ENCODE measurements at regions not wholly inside any gene's neighbourhood (a gene's known extent, or its start where the extent isn't known, plus 50 kb on each side); places are given as distances from the start of the nearest gene placed in this dataset.

GRCh38 chr11:82365351-82365750 lies 368.3 kb downstream of the FAM181B start:
- no peak for DNase-seq

DNA sequence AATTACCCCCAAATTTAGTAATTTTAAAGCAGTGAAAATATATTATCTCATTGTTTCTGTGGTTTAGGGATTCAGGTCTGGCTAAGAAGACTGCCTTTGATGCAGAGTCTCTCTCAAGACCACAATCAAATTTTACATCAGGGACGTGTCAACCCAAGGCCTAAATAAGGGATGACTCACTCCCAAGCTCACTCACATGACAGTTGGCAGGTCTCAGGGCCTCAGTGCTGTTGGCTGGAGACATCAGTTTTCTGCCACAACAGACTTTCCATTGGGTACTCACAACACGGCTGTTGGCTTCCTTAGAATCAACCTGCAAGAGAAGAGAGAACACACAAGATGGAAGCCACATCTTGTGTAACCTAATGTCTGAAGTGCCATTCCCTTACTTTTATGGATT lies 377.3 kb downstream of the FAM181B start:
- DNase-seq: no peak

- no peak for DNase-seq
These were observed 378.3 kb downstream of the FAM181B start for GRCh38 chr11:82355313-82355823.

DNA sequence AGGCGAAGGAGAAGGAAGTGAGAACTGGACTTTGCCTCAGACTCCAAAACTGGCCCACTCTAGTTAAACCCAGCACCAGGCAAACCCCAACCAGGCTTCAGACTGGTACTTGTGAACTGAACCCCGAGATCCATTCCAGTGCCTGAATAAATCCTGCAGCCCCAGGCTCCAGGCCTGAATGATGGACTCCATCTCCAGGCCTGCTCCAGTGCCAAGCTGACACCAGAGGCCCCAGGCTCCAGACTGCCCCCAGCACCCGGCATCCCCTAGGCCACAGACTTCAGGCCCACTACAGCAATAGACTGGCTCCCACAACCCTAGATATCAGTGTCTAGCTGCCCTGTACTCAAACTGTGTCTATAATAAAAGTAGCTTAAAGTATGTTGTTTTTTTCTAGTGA lies 406.8 kb downstream of the FAM181B start:
- DNase-seq: no peak

DNA sequence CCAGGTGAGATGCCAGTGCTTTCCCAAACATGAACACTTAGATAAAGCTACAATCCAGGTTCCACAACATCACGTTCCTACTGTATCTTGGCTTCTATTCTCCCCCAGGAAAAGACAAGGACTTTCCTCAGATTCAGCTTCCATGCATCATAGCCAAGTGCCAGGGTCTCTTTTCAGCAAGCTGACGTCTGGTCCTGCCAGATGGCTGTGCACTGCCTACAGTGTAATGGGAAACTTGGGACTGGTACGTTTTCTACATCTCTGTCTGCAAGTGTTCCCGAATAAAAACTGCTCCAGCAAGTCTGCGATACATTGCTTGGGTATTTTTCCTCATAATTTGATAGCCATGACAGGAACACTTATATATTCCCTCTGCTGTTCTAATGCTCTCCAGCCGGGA lies 412.5 kb downstream of the FAM181B start:
- no peak for DNase-seq

- no peak for DNase-seq
These were observed 418.6 kb downstream of the FAM181B start for GRCh38 chr11:82315093-82315492.

DNA sequence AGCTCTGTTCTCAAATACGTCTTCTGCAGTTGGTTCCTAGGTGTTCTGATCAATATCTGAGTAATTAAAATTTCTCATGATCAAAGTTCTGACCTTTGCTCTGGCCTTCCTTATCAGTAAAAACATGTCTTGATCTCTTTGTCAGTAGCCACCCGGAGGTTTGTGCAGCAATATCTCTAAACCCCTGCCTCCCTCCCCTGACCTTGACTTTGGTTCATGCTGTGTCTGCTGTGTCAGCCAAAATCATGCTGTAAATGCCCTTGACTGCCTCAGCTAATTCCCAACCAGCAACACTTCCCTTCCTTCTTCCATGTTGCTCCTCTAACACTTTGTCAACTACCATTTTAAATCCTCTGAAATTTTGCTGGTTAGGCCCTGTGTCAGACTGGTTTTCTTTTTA lies 424.7 kb downstream of the FAM181B start:
- DNase-seq: no peak

DNA sequence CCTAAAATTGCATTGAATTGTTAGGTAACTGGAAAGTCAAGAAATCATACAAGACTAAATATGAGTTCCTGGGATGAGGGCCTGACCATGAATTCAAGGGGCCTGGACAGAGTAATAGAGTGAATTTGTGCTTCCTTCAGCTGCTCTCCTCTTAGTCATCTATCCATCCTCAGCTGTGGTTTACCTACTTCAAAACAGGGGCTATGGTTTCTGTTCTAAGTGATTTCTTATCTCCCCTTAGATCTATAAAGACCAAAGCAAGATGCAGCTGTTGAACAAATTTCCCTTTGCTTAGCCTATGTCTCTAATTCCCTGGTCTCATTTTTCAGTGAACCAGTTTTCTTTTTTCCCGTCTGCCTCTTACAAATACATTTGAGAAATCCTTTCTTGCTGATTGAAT lies 428.5 kb downstream of the FAM181B start:
- no peak for DNase-seq

GRCh38 chr11:82303671-82304070 lies 430.0 kb downstream of the FAM181B start:
- no peak for DNase-seq

GRCh38 chr11:82288471-82288870 lies 445.2 kb downstream of the FAM181B start:
- no peak for DNase-seq

- no peak for DNase-seq
These were observed 462.8 kb downstream of the FAM181B start for GRCh38 chr11:82270870-82271269.

DNA sequence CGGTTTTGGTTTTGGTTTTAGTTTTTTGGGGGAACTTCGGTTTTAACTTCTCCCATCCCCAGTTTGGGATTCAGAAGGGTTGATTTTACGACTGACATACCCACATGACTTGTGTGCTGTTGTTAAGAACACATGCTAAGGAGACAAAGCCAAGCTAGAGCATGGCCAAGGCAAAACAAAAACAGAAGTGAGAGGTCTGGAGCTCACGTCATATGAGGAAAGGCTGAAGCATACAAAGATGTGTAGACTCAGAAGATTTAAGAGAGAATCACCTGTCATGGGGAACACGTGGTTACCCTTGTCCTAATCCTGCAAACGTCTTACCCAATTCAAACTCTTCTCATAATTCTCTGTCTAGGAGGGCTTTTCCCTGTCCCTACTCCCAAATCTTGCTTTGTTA lies 465.0 kb downstream of the FAM181B start:
- DNase-seq: no peak

DNA sequence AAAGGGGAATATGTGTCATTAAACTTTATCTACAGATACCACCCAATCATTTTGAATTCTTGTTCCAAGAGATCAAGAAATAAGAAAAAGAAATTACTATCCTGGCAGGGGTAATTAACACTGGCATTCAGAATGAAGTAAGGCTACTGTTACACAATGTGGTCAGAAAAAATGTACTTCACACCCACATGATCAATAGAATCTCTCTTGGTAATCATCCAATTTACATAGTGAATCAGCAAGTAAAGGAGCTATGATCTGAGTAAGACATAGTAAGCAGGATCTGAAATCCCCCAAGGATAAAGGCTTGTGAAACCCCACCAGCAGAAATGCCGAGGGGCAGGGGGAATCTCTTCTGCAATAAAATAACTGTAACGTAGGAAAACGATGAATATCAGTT lies 466.5 kb downstream of the FAM181B start:
- no peak for DNase-seq

GRCh38 chr11:82261367-82261766 lies 472.3 kb downstream of the FAM181B start:
- DNase-seq: no peak

DNA sequence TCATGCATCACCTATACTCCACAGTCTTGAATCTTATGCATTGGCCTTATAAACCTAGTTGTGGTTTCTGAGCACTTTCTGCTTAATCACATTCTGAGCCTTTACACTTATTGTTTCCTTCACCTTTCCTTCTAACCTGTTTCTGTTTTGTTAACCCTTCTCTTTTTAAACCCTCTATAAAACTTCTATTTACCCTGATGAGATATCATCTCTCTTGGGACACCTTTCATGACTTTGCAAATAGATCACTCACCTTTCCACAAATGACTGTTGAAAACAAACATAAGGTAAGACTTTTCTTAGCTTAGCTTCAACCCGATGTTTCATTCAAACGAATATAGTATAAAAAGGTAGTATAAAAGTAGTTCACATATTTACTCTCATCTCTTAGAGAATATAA lies 483.6 kb downstream of the FAM181B start:
- no peak for DNase-seq

- no peak for DNase-seq
These were observed 486.7 kb downstream of the FAM181B start for GRCh38 chr11:82246926-82247325.

DNA sequence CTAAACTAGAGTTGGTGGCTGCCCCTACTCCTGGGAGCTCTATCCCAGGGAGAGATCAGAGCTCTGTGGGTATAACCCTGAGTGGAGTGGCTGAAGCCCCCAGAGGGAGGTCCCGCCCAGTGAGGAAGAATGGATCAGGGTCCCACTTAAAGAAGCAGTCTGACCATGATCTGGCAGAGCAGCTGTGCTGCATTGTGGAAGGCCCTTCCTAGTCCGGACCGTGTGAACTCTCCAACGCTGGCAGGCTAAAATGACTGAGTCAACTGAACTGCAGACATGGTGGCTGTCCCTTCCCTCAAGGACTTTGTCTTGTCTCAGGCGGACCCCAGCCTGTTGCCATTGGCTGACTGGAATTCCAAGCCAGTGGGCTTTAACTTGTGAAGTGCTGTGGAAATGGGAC lies 494.2 kb downstream of the FAM181B start:
- no peak for DNase-seq

DNA sequence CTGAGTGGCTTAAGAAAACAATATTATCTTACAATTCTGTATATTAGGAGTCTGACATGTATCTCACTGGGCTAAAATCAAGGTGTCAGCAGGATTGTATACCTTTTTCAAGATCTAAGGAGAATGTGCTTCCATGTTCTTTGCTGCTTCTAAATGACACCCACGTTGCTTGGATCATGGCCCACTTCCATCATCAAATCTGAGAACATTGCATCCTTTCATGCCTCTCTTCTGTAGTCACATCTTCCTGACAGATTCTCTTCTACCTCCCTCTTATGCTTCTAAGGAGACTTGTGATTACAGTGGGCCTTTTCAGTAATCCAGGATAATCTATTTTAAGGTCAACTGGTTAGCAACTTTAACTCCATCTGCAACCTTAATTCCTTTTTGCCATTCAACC lies 499.4 kb downstream of the FAM181B start:
- no peak for DNase-seq

DNA sequence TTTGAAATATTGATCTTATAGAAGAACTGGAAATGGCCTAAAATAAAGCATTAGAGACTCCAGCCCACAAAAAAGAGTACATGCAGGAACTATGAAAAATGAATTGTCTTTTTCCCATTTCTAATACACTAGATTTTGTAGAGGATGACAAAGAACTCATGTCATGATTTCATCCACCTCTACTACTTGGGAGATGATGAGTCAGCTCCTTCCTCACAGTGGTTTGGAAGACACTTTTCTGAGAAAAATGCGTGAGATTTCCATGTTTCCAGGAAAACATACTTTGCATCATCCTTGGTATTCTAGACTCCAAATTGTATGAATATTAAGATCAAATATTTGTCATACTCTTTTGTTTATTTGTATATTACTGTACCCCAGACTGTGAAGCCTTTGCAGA lies 500.5 kb downstream of the FAM181B start:
- no peak for DNase-seq

GRCh38 chr11:82229341-82229740 lies 504.3 kb downstream of the FAM181B start:
- no peak for DNase-seq

DNA sequence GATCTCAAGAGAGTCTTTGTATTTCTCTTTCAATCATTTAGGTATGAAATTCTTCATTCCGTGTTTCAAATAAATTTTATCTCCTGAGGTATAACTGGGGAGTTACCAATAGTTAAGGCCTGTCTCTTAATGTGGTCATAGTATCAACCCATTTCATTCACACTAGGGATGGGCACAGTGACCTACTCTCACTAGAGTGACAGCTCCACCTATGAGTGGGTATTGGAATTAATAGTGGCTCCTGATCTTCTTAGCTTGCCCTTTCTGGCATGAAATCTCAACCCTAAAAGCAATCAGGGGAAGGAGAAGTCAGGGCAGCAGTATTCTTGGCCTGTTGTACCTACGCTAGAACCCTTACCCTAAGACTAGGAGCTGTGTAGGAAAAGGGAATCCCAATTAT lies 507.7 kb downstream of the FAM181B start:
- DNase-seq: no peak

GRCh38 chr11:82225502-82225901 lies 508.2 kb downstream of the FAM181B start:
- no peak for DNase-seq

GRCh38 chr11:82216927-82217570 lies 516.6 kb downstream of the FAM181B start:
- DNase-seq: no peak

DNA sequence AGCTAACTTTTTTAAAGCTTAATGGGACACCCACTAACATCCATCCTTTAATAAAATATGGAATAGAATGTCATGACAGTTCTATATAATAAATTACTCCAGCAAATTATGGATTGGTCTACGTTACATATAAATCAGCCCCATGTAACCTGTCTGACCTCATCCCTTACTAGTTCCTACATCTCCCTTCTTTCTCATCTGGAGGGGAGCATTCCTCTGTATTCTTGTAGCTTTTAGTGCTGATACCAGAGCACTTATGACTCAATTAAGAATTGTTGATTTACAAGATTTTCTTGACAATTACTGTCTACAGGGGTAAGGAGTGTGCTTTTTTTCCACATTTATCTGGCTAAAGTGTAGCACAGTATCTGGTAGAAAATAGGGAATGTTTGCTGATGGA lies 523.7 kb downstream of the FAM181B start:
- DNase-seq: no peak

GRCh38 chr11:82195283-82195682 lies 538.4 kb downstream of the FAM181B start:
- DNase-seq: no peak
